Effector memory CD8-positive, alpha-beta T cell (primary cell): ENCODE measurements at regions not wholly inside any gene's neighbourhood (a gene's known extent, or its start where the extent isn't known, plus 50 kb on each side); places are given as distances from the start of the nearest gene placed in this dataset.

Experiments
- ATAC-seq: fragments of 150-1000 bp; cut with Tn5 transposase; replicated peaks from 2 replicates; pipeline ENCODE4 v1.10.0; 2021; ENCODE audit warnings: mild to moderate bottlenecking, moderate library complexity
- DNase-seq, 3 experiments: peaks; one replicate each; pipeline ENCODE4 v3.0.0; 2021
- H3K27ac Mint-ChIP-seq, 2 donors: one replicate each; pipeline ENCODE4 v1.8.0; 2022; ENCODE audit warnings: mild to moderate bottlenecking in 2 of 2, mixed read lengths in 2 of 2, moderate library complexity in 2 of 2
- H3K27me3 Mint-ChIP-seq, 2 donors: one replicate each; pipeline ENCODE4 v1.8.0; 2022; ENCODE audit warnings: mixed read lengths in 2 of 2
- H3K36me3 Mint-ChIP-seq: one replicate; pipeline ENCODE4 v1.8.0; 2022; ENCODE audit warnings: mild to moderate bottlenecking, moderate library complexity, mixed read lengths; ENCODE audit not compliant: insufficient read depth
- H3K4me1 Mint-ChIP-seq, 2 donors: one replicate each; pipeline ENCODE4 v1.8.0; 2022; ENCODE audit warnings: low read depth in 2 of 2, mixed read lengths in 2 of 2
- H3K4me3 Mint-ChIP-seq, 2 donors: one replicate each; pipeline ENCODE4 v1.8.0; 2022; ENCODE audit warnings: mild to moderate bottlenecking in 2 of 2, mixed read lengths in 2 of 2, moderate library complexity in 2 of 2
- H3K9me3 Mint-ChIP-seq, 2 donors: one replicate each; pipeline ENCODE4 v1.8.0; 2022; ENCODE audit warnings: mixed read lengths in 2 of 2

DNA sequence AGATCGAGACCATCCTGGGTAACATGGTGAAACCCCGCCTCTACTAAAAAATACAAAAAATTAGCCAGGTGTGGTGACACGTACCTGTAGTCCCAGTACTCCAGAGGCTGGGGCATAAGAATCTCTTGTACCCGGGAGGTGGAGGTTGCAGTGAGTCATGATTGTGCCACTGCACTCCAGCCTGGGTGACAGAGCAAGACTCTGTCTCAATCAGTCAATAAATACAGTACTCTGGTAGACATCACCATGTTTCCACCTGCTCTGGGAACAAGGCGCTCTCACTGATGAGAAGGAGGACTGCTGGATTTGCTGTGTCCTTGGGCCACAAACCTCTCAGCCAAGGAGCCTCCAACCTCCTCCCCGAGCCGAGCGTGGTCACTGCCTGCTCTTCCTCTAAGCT is 154.2 kb upstream of the ZNF236 start:
- H3K4me1 Mint-ChIP-seq = no peaks in the 10 kb centered on the region
- H3K36me3 Mint-ChIP-seq = no peaks in the 10 kb centered on the region
- ATAC-seq (no peak), DNase-seq (no peak)
- peaks cover 0 to 10% of the 10 kb centered on the region in 2 donors for H3K27me3 Mint-ChIP-seq
- no peak overlapping the region for H3K27ac Mint-ChIP-seq
- H3K9me3 Mint-ChIP-seq = no peaks in the 10 kb centered on the region
- H3K4me3 Mint-ChIP-seq = no peak overlapping the region

- Mint-ChIP-seq H3K4me1 (no peaks in the 10 kb centered on the region), H3K36me3 (no peaks in the 10 kb centered on the region), H3K4me3 (no peak overlapping the region), H3K27me3 (peaks cover 0 to 10% of the 10 kb centered on the region in 2 donors), H3K27ac (no peak overlapping the region), H3K9me3 (no peaks in the 10 kb centered on the region)
- no peak for DNase-seq
- no peak for ATAC-seq
These were observed 154.8 kb upstream of the ZNF236 start for GRCh38 chr18:76667603-76668002.

- no peak overlapping the region for H3K4me3 Mint-ChIP-seq
- no peak overlapping the region for H3K27ac Mint-ChIP-seq
- ATAC-seq (no peak), DNase-seq (no peak)
- peaks cover 6 to 23% of the 10 kb centered on the region in 2 donors for H3K27me3 Mint-ChIP-seq
- H3K36me3 Mint-ChIP-seq = no peaks in the 10 kb centered on the region
- no peaks in the 10 kb centered on the region for H3K9me3 Mint-ChIP-seq
- peaks cover 12% of the 10 kb centered on the region in 2 donors for H3K4me1 Mint-ChIP-seq
These were observed 159.7 kb upstream of the ZNF236 start for GRCh38 chr18:76662626-76663025.

DNA sequence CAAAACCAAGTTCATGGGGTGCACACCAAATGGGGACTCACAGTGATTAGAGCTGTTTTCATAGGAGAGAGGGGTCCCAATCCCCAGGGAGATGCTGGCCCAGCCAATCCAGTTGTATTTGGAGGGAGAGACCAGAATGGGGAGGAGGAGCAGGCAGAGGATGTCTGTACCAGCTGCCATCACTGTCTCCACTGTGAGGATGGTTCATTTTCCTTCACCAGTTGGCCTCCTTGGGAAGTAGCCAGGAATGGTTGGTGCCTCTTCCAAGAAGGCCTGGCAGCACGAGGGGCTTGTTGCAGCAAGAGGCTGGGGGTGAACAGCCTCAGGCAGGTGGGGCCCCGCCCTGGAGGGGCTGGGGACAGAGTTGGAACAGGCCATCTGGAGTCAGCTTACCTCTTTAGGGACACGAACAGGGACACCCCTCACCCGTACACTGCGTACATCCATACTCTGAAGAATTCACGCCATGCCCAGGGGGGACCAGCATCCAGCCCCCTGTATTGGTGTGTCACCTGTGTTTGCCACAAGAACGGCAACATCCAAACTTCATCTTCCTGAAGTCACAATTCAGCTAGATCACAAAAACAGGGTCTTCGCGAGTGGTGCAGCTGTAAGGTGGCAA is 161.7 kb upstream of the ZNF236 start:
- no peak for DNase-seq
- no peaks in the 10 kb centered on the region for H3K9me3 Mint-ChIP-seq
- no peak for ATAC-seq
- H3K4me1 Mint-ChIP-seq = peaks cover 12 to 17% of the 10 kb centered on the region in 2 donors
- no peak overlapping the region for H3K4me3 Mint-ChIP-seq
- no peak overlapping the region for H3K27ac Mint-ChIP-seq
- peaks cover 21 to 37% of the 10 kb centered on the region in 2 donors for H3K27me3 Mint-ChIP-seq
- H3K36me3 Mint-ChIP-seq = no peaks in the 10 kb centered on the region

- DNase-seq (peak in 1 of 3 experiments; percentile 2), ATAC-seq (peak; percentile 71)
These were observed 163.6 kb upstream of the ZNF516 start for GRCh38 chr18:76658627-76659026.

GRCh38 chr18:76657911-76658470 is 162.9 kb upstream of the ZNF516 start:
- Mint-ChIP-seq H3K4me1 (peaks cover 12 to 17% of the 10 kb centered on the region in 2 donors), H3K36me3 (no peaks in the 10 kb centered on the region), H3K4me3 (peak overlapping the region in 1 of 2 donors; percentile 46), H3K27ac (peak overlapping the region in 1 of 2 donors; percentile 61), H3K27me3 (peaks cover 45 to 50% of the 10 kb centered on the region in 2 donors), H3K9me3 (no peaks in the 10 kb centered on the region)
- DNase-seq = no peak
- ATAC-seq = peak; percentile 33

More at GRCh38 chr18:76658627-76659026, 163.6 kb upstream of the ZNF516 start:
- H3K36me3 Mint-ChIP-seq = no peaks in the 10 kb centered on the region
- H3K9me3 Mint-ChIP-seq = no peaks in the 10 kb centered on the region
- H3K4me3 Mint-ChIP-seq = peak overlapping the region in 1 of 2 donors; percentile 46
- H3K4me1 Mint-ChIP-seq = peaks cover 12 to 17% of the 10 kb centered on the region in 2 donors
- peaks cover 39 to 44% of the 10 kb centered on the region in 2 donors for H3K27me3 Mint-ChIP-seq
- H3K27ac Mint-ChIP-seq = peak overlapping the region; percentile 1 to 61

- Mint-ChIP-seq H3K27me3 (peaks cover 52 to 57% of the 10 kb centered on the region in 2 donors), H3K4me3 (no peak overlapping the region), H3K9me3 (no peaks in the 10 kb centered on the region), H3K36me3 (no peaks in the 10 kb centered on the region), H3K4me1 (peaks cover 12 to 17% of the 10 kb centered on the region in 2 donors), H3K27ac (peak overlapping the region in 1 of 2 donors; percentile 61)
- no peak for ATAC-seq
- DNase-seq = no peak
These were observed 162.1 kb upstream of the ZNF516 start for GRCh38 chr18:76656925-76657827.

DNA sequence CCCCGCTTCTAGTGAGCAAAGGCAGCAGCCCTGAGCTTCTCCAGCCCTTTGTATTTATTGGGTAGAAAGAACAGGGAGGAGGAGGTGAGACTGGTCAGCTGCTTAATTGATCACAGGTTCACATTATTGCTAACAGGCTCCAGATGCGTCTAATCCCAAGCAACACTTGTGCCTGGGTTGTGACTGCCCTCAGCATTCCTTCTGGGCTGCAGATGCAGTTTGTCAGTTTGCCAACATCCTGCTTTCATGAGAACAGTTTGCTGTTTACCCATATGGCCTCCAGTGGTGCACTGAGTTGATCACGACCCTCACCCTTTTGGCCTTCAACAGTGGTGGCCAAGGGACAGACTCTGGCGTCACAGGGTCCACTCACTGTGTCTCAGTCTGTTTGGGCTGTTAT is 159.5 kb upstream of the ZNF516 start:
- no peak overlapping the region for H3K27ac Mint-ChIP-seq
- peaks cover 12 to 17% of the 10 kb centered on the region in 2 donors for H3K4me1 Mint-ChIP-seq
- H3K36me3 Mint-ChIP-seq = no peaks in the 10 kb centered on the region
- ATAC-seq = no peak
- no peak overlapping the region for H3K4me3 Mint-ChIP-seq
- peaks cover 69 to 70% of the 10 kb centered on the region in 2 donors for H3K27me3 Mint-ChIP-seq
- H3K9me3 Mint-ChIP-seq = no peaks in the 10 kb centered on the region
- no peak for DNase-seq

GRCh38 chr18:76647322-76647721 is 152.3 kb upstream of the ZNF516 start:
- H3K9me3 Mint-ChIP-seq = no peaks in the 10 kb centered on the region
- ATAC-seq = no peak
- H3K36me3 Mint-ChIP-seq = no peaks in the 10 kb centered on the region
- no peak overlapping the region for H3K27ac Mint-ChIP-seq
- DNase-seq = no peak
- H3K4me3 Mint-ChIP-seq = no peak overlapping the region
- H3K4me1 Mint-ChIP-seq = no peaks in the 10 kb centered on the region
- peaks cover 35 to 46% of the 10 kb centered on the region in 2 donors for H3K27me3 Mint-ChIP-seq

GRCh38 chr18:76644580-76644979 is 149.5 kb upstream of the ZNF516 start:
- ATAC-seq (no peak), DNase-seq (no peak)
- Mint-ChIP-seq H3K27ac (no peak overlapping the region), H3K4me3 (no peak overlapping the region), H3K36me3 (no peaks in the 10 kb centered on the region), H3K4me1 (no peaks in the 10 kb centered on the region), H3K9me3 (no peaks in the 10 kb centered on the region), H3K27me3 (peaks cover 16 to 30% of the 10 kb centered on the region in 2 donors)

GRCh38 chr18:76643996-76644395 is 149.0 kb upstream of the ZNF516 start:
- Mint-ChIP-seq H3K27me3 (peaks cover 10 to 30% of the 10 kb centered on the region in 2 donors), H3K9me3 (no peaks in the 10 kb centered on the region)
- ATAC-seq = no peak

GRCh38 chr18:76643199-76643598 is 148.2 kb upstream of the ZNF516 start:
- no peaks in the 10 kb centered on the region for H3K9me3 Mint-ChIP-seq

More at GRCh38 chr18:76643996-76644395, 149.0 kb upstream of the ZNF516 start:
- Mint-ChIP-seq H3K4me1 (no peaks in the 10 kb centered on the region), H3K36me3 (no peaks in the 10 kb centered on the region), H3K27ac (no peak overlapping the region), H3K4me3 (no peak overlapping the region)
- DNase-seq = no peak

DNA sequence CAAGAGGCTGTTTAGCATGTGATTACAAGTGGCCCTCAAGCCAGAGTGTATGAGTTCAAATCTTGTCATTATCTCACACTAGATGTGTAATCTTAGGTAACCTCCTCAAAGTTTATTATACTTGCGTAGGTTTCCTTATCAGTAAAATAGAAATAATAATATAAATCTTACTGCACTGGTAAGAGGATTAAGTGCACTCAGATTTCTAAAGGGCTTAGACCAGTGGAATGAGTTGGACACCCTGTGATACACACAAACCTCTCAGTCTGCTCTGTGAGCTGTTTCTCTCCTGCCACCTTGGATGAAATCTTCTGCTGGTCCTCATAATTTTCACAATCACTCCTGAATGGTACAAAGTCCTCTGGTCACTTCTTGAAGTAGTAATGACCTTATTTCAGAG is 145.4 kb upstream of the ZNF516 start:
- H3K27me3 Mint-ChIP-seq = peaks cover 6 to 46% of the 10 kb centered on the region in 2 donors
- H3K4me3 Mint-ChIP-seq = no peak overlapping the region
- no peak overlapping the region for H3K27ac Mint-ChIP-seq
- DNase-seq (no peak), ATAC-seq (no peak)
- H3K9me3 Mint-ChIP-seq = no peaks in the 10 kb centered on the region
- H3K36me3 Mint-ChIP-seq = no peaks in the 10 kb centered on the region
- H3K4me1 Mint-ChIP-seq = no peaks in the 10 kb centered on the region

More at GRCh38 chr18:76643199-76643598, 148.2 kb upstream of the ZNF516 start:
- Mint-ChIP-seq H3K4me3 (no peak overlapping the region), H3K36me3 (no peaks in the 10 kb centered on the region), H3K27me3 (peaks cover 2 to 30% of the 10 kb centered on the region in 2 donors), H3K4me1 (no peaks in the 10 kb centered on the region), H3K27ac (no peak overlapping the region)
- DNase-seq (no peak), ATAC-seq (no peak)
